Type B pancreatic cell (in vitro differentiated cells): ENCODE measurements at regions not wholly inside any gene's neighbourhood (a gene's known extent, or its start where the extent isn't known, plus 50 kb on each side); places are given as distances from the start of the nearest gene placed in this dataset.

ENCODE experiments used
- DNase-seq: peaks from one replicate; pipeline ENCODE4 v3.0.0; 2021; ENCODE audit warnings: mixed read lengths; ENCODE audit not compliant: unreplicated experiment; ENCODE audit errors: extremely low spot score
- H3K27ac Mint-ChIP-seq: 2 replicates; pipeline ENCODE4 v1.8.0; 2021; ENCODE audit warnings: mild to moderate bottlenecking, mixed read lengths
- H3K27me3 Mint-ChIP-seq: 2 replicates; pipeline ENCODE4 v1.8.0; 2021; ENCODE audit warnings: mixed read lengths
- H3K36me3 Mint-ChIP-seq: 2 replicates; pipeline ENCODE4 v1.8.0; 2021; ENCODE audit warnings: mixed read lengths
- H3K4me1 Mint-ChIP-seq: one replicate; pipeline ENCODE4 v1.8.0; 2021; ENCODE audit warnings: mixed read lengths; ENCODE audit not compliant: unreplicated experiment
- H3K4me3 Mint-ChIP-seq: 2 replicates; pipeline ENCODE4 v1.8.0; 2021; ENCODE audit warnings: mild to moderate bottlenecking, mixed read lengths
- H3K9me3 Mint-ChIP-seq: 2 replicates; pipeline ENCODE4 v1.8.0; 2021; ENCODE audit warnings: mixed read lengths
- TF ChIP-seq, protein P1 (sequence below): fragments of 200-600 bp; sonication (generic); conservative IDR thresholded peaks from 2 replicates; pipeline ENCODE4 v1.5.0; 2021; ENCODE audit warnings: antibody characterized with exemption, mild to moderate bottlenecking

DNA sequence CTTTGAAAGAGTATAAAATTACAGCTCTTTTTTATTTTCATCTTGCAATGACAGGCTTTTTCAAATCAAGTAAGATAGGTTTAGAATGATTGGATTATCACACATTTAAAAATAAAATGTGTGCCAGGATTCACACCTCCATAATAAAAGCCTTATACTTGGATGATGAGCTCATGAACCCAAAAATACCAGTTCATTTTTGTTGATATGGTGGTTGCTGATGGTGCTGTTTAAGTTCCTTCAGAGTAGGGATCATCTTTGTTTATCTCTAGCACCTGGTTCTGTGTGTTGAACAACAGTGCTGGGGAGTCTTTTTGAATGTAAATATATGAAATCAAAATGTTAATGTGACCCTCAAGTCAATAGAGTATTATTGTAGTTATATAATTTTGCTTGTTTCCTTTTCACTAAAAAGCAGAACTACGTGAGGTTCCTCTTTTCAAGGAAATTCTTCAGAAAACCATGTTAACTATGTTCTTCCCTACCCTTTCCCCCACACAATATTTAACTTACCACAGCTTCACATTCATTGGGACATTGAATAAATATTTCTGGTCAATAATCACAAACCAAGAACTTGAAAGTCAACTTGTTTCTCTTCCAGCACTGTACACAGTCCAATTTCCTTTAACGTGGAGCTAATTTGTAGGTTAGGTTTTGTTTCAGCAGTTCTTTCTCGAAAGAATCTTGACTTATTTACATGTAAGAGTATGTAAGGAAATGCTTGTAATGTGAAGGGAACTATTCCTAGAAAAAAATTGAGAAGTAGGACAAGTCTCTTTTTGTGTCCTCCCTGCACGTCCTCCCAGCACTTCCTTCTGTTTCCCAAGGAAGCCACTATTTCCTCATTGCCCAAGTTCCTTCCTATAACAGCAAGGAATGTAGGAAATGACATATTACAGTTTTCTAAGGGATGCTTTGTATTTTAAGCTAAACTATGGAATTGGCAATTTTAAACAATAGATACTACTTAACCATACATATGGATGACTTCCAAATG is 945.9 kb upstream of the CITED2 start:
- no peaks in the 10 kb centered on the region for H3K27me3 Mint-ChIP-seq
- H3K9me3 Mint-ChIP-seq: no peaks in the 10 kb centered on the region
- H3K4me1 Mint-ChIP-seq: peaks cover 27% of the 10 kb centered on the region
- H3K36me3 Mint-ChIP-seq: no peaks in the 10 kb centered on the region
- DNase-seq: no peak
- TF ChIP-seq, protein P1, sequence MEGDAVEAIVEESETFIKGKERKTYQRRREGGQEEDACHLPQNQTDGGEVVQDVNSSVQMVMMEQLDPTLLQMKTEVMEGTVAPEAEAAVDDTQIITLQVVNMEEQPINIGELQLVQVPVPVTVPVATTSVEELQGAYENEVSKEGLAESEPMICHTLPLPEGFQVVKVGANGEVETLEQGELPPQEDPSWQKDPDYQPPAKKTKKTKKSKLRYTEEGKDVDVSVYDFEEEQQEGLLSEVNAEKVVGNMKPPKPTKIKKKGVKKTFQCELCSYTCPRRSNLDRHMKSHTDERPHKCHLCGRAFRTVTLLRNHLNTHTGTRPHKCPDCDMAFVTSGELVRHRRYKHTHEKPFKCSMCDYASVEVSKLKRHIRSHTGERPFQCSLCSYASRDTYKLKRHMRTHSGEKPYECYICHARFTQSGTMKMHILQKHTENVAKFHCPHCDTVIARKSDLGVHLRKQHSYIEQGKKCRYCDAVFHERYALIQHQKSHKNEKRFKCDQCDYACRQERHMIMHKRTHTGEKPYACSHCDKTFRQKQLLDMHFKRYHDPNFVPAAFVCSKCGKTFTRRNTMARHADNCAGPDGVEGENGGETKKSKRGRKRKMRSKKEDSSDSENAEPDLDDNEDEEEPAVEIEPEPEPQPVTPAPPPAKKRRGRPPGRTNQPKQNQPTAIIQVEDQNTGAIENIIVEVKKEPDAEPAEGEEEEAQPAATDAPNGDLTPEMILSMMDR: no peak
- no peak overlapping the region for H3K4me3 Mint-ChIP-seq
- no peak overlapping the region for H3K27ac Mint-ChIP-seq

DNA sequence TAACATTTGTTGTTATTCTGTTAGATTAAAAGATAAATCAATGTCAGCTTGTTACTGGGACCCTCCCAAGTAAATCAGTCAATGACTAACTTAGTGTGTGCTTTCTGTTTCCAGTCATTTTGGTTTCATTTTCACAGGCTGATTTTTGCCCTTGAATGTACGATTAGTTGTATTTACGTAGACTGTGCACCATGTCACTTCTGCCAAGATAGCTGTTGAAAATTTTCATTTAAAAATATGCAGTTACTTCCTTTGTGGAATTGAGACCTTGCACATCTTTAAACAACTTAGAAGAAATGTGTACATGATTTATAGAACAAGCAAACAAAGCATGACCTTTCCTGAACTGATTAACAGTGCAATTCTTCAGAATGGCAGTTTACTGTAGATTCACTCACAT is 944.8 kb upstream of the CITED2 start:
- DNase-seq: no peak
- Mint-ChIP-seq H3K4me1 (peaks cover 27% of the 10 kb centered on the region), H3K9me3 (no peaks in the 10 kb centered on the region), H3K4me3 (no peak overlapping the region), H3K27ac (no peak overlapping the region), H3K36me3 (no peaks in the 10 kb centered on the region), H3K27me3 (no peaks in the 10 kb centered on the region)
- TF ChIP-seq, protein P1: no peak

DNA sequence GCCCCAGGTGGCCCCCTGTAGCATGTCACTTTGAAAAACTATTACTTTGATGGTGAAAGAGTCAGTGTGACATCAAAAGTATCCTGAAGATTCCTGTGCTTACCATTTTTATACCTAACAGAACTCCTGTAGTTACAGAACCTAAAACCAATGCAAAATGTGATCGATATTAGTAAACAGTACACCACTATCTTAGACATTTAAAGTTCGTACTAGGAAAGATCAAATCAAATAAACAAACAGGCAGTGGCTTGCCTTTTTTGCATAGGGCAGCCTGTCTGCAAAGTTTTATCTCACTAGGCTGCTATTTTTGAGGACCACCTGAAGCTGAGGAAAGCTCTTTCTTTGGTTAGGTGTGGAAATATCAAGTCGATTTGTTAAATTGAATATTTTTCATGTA is 944.0 kb upstream of the CITED2 start:
- H3K4me1 Mint-ChIP-seq: peaks cover 27% of the 10 kb centered on the region
- no peak overlapping the region for H3K27ac Mint-ChIP-seq
- no peak overlapping the region for H3K4me3 Mint-ChIP-seq
- no peaks in the 10 kb centered on the region for H3K9me3 Mint-ChIP-seq
- no peaks in the 10 kb centered on the region for H3K36me3 Mint-ChIP-seq
- no peak for DNase-seq
- TF ChIP-seq, protein P1: no peak
- H3K27me3 Mint-ChIP-seq: no peaks in the 10 kb centered on the region

DNA sequence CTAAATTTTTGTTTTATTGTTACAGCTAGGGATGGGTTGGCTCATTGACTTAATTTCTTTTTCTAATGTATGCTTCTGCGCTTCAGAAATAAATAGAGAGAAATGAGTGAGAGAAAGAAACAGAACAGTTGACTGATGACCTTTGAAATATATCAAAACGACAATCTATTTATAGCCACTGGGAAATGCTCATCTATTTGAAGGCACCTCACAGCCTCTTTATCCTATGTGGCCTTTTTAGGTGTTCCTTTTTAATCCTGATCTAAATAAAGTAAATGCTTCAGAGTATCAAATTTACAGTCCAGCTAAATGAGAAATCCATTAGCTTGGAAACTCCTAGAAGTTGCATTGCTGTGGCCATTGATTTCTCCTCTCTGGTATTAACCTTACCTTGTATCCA is 943.5 kb upstream of the CITED2 start:
- Mint-ChIP-seq H3K36me3 (no peaks in the 10 kb centered on the region), H3K9me3 (no peaks in the 10 kb centered on the region), H3K4me1 (peaks cover 27% of the 10 kb centered on the region), H3K27ac (no peak overlapping the region), H3K27me3 (no peaks in the 10 kb centered on the region), H3K4me3 (no peak overlapping the region)
- no peak for DNase-seq
- TF ChIP-seq, protein P1: no peak

DNA sequence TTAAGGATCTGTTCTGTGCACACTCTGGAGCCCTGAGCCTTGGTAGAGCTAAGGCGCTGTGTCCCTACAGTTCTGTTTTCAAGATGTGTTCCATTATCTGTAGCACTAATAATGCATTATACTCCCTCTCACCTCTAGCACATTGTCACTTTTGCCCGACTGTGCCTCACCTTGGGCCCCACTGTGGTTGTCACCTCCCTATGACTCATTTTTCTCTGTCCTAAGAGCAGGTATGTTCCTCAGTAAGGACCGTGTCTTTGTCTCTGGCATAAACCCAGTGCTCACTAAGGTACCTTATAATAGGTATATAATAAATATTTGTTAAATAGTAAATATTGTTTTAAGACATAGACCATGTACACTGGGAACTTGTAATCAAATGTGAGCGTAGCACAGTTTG is 942.5 kb upstream of the CITED2 start:
- Mint-ChIP-seq H3K27me3 (no peaks in the 10 kb centered on the region), H3K27ac (no peak overlapping the region), H3K4me1 (peaks cover 26% of the 10 kb centered on the region), H3K36me3 (no peaks in the 10 kb centered on the region), H3K9me3 (no peaks in the 10 kb centered on the region), H3K4me3 (no peak overlapping the region)
- TF ChIP-seq, protein P1: no peak
- DNase-seq: no peak
